ENCODE measurements at regions not wholly inside any gene's neighbourhood (a gene's known extent, or its start where the extent isn't known, plus 50 kb on each side); places are given as distances from the start of the nearest gene placed in this dataset.

- no peak for DNase-seq
These were observed 168.0 kb upstream of the NOX3 start for GRCh38 chr6:155623450-155624178.

- DNase-seq = no peak
These were observed 159.0 kb upstream of the NOX3 start for GRCh38 chr6:155614606-155615005.

GRCh38 chr6:155611742-155612141 is 156.1 kb upstream of the NOX3 start:
- DNase-seq = no peak

GRCh38 chr6:155604991-155605390 is 149.4 kb upstream of the NOX3 start:
- no peak for DNase-seq

GRCh38 chr6:155599561-155599960 is 143.9 kb upstream of the NOX3 start:
- DNase-seq = no peak

GRCh38 chr6:155599160-155599559 is 143.5 kb upstream of the NOX3 start:
- DNase-seq = no peak

- peak; percentile 15 for DNase-seq
These were observed 139.6 kb upstream of the NOX3 start for GRCh38 chr6:155595284-155595683.

GRCh38 chr6:155591741-155592140 is 136.1 kb upstream of the NOX3 start:
- no peak for DNase-seq

GRCh38 chr6:155589190-155589589 is 133.6 kb upstream of the NOX3 start:
- DNase-seq = no peak

- no peak for DNase-seq
These were observed 132.2 kb upstream of the NOX3 start for GRCh38 chr6:155587817-155588216.

- no peak for DNase-seq
These were observed 130.5 kb upstream of the NOX3 start for GRCh38 chr6:155586090-155586489.

GRCh38 chr6:155584006-155584405 is 128.4 kb upstream of the NOX3 start:
- no peak for DNase-seq

- DNase-seq = no peak
These were observed 126.7 kb upstream of the NOX3 start for GRCh38 chr6:155582016-155582991.

GRCh38 chr6:155580904-155581303 is 125.3 kb upstream of the NOX3 start:
- DNase-seq = no peak

- no peak for DNase-seq
These were observed 122.6 kb upstream of the NOX3 start for GRCh38 chr6:155578251-155578650.

GRCh38 chr6:155561966-155562364 is 106.3 kb upstream of the NOX3 start:
- DNase-seq = no peak

GRCh38 chr6:155561257-155561965 is 105.8 kb upstream of the NOX3 start:
- DNase-seq = no peak

- no peak for DNase-seq
These were observed 94.3 kb upstream of the NOX3 start for GRCh38 chr6:155549928-155550327.

- no peak for DNase-seq
These were observed 93.6 kb upstream of the NOX3 start for GRCh38 chr6:155549028-155549798.

- no peak for DNase-seq
These were observed 92.9 kb upstream of the NOX3 start for GRCh38 chr6:155548576-155548975.

GRCh38 chr6:155544677-155545076 is 89.0 kb upstream of the NOX3 start:
- no peak for DNase-seq

- DNase-seq = no peak
These were observed 87.7 kb upstream of the NOX3 start for GRCh38 chr6:155543166-155543847.
